ENCODE measurements at regions not wholly inside any gene's neighbourhood (a gene's known extent, or its start where the extent isn't known, plus 50 kb on each side); places are given as distances from the start of the nearest gene placed in this dataset.

GRCh38 chrX:39377773-39378172 lies 576.5 kb downstream of the MID1IP1 start (continued):
- TF ChIP-seq, protein P1, sequence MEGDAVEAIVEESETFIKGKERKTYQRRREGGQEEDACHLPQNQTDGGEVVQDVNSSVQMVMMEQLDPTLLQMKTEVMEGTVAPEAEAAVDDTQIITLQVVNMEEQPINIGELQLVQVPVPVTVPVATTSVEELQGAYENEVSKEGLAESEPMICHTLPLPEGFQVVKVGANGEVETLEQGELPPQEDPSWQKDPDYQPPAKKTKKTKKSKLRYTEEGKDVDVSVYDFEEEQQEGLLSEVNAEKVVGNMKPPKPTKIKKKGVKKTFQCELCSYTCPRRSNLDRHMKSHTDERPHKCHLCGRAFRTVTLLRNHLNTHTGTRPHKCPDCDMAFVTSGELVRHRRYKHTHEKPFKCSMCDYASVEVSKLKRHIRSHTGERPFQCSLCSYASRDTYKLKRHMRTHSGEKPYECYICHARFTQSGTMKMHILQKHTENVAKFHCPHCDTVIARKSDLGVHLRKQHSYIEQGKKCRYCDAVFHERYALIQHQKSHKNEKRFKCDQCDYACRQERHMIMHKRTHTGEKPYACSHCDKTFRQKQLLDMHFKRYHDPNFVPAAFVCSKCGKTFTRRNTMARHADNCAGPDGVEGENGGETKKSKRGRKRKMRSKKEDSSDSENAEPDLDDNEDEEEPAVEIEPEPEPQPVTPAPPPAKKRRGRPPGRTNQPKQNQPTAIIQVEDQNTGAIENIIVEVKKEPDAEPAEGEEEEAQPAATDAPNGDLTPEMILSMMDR (IDR thresholded peaks at IDR 0.05; ENCODE audit: low read depth, low read length, missing input control), result no peak
- TF ChIP-seq JUND (IDR thresholded peaks at IDR 0.05) (no peak), NR2F2 (IDR thresholded peaks at IDR 0.05) (no peak)
- TF ChIP-seq, protein P2, sequence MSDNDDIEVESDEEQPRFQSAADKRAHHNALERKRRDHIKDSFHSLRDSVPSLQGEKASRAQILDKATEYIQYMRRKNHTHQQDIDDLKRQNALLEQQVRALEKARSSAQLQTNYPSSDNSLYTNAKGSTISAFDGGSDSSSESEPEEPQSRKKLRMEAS (IDR thresholded peaks at IDR 0.05), result no peak

DNA sequence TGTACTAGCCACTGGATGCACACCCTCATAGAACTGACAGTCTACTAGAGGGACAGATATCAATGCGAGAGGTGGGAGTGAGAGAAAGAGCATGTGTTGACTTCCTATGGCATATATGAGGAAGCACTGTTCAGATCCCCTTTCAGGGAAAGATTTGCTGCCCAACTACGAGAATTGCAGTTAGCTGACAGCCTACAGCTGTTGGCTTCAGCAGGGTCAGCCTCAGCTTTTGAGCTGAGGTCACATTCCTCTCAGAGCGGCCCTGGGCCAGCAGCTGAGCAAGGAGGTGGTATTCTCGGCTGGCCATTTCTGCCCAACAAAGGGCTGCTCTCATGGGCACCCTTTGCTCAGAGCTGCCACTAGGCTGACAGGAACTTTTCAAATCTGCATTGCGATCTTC lies 580.2 kb downstream of the MID1IP1 start:
- no peak overlapping the region for H3K4me3 ChIP-seq (ENCODE audit: low read depth in 1 of 3, low read length in 3 of 3)
- WGBS, result 89% methylated on average over 5 of the region's 5 CpGs
- no peaks in the 10 kb centered on the region for H3K4me1 ChIP-seq (ENCODE audit: control insufficient read depth in 4 of 4, insufficient read depth in 4 of 4, low read length in 3 of 4)
- TF ChIP-seq YY1 (IDR thresholded peaks at IDR 0.05), result no peak
- TF ChIP-seq NR2F2 (IDR thresholded peaks at IDR 0.05), result no peak
- no peak overlapping the region for H3K27ac ChIP-seq (ENCODE audit: low read depth in 1 of 2, low read length in 2 of 2)
- no peaks in the 10 kb centered on the region for H3K36me3 ChIP-seq (ENCODE audit: control insufficient read depth in 4 of 4, insufficient read depth in 3 of 4, low read depth in 1 of 4, low read length in 3 of 4)
- peaks cover 0 to 3% (median under 1%) of the 10 kb centered on the region in 4 donors for H3K9me3 ChIP-seq (ENCODE audit: control insufficient read depth in 4 of 4, low read length in 3 of 4)
- no peaks in the 10 kb centered on the region for H3K27me3 ChIP-seq (ENCODE audit: control insufficient read depth in 4 of 4, insufficient read depth in 4 of 4, low read length in 3 of 4)
- DNase-seq (ENCODE audit: low spot score), result no peak
- no peak overlapping the region for H3K9ac ChIP-seq (ENCODE audit: low read depth in 1 of 2, low read length in 2 of 2)

GRCh38 chrX:39384996-39385395 lies 583.7 kb downstream of the MID1IP1 start:
- Histone ChIP-seq H3K4me3 (ENCODE audit: low read depth in 1 of 3, low read length in 3 of 3) (no peak overlapping the region), H3K27ac (ENCODE audit: low read depth in 1 of 2, low read length in 2 of 2) (no peak overlapping the region), H3K27me3 (ENCODE audit: control insufficient read depth in 4 of 4, insufficient read depth in 4 of 4, low read length in 3 of 4) (peaks cover 0 to under 1% (median 0%) of the 10 kb centered on the region in 4 donors), H3K9me3 (ENCODE audit: control insufficient read depth in 4 of 4, low read length in 3 of 4) (no peaks in the 10 kb centered on the region), H3K9ac (ENCODE audit: low read depth in 1 of 2, low read length in 2 of 2) (no peak overlapping the region), H3K36me3 (ENCODE audit: control insufficient read depth in 4 of 4, insufficient read depth in 3 of 4, low read depth in 1 of 4, low read length in 3 of 4) (no peaks in the 10 kb centered on the region), H3K4me1 (ENCODE audit: control insufficient read depth in 4 of 4, insufficient read depth in 4 of 4, low read length in 3 of 4) (no peaks in the 10 kb centered on the region)
- DNase-seq (ENCODE audit: low spot score), result no peak
- TF ChIP-seq ZBTB33 (IDR thresholded peaks at IDR 0.05) (no peak), ATF3 (IDR thresholded peaks at IDR 0.05) (no peak), RXRA (IDR thresholded peaks at IDR 0.05) (no peak), TAF1 (conservative IDR thresholded peaks at IDR 0.05) (no peak), RAD21 (IDR thresholded peaks at IDR 0.05) (no peak), GABPA (IDR thresholded peaks at IDR 0.05 in 1 of 2, conservative IDR thresholded peaks at IDR 0.05 in 1 of 2) (no peak), YY1 (IDR thresholded peaks at IDR 0.05) (no peak), SP1 (IDR thresholded peaks at IDR 0.05) (no peak), JUND (IDR thresholded peaks at IDR 0.05) (no peak), HNF4G (IDR thresholded peaks at IDR 0.05) (no peak)
- TF ChIP-seq, protein P2 (IDR thresholded peaks at IDR 0.05), result no peak
- TF ChIP-seq, protein P3, sequence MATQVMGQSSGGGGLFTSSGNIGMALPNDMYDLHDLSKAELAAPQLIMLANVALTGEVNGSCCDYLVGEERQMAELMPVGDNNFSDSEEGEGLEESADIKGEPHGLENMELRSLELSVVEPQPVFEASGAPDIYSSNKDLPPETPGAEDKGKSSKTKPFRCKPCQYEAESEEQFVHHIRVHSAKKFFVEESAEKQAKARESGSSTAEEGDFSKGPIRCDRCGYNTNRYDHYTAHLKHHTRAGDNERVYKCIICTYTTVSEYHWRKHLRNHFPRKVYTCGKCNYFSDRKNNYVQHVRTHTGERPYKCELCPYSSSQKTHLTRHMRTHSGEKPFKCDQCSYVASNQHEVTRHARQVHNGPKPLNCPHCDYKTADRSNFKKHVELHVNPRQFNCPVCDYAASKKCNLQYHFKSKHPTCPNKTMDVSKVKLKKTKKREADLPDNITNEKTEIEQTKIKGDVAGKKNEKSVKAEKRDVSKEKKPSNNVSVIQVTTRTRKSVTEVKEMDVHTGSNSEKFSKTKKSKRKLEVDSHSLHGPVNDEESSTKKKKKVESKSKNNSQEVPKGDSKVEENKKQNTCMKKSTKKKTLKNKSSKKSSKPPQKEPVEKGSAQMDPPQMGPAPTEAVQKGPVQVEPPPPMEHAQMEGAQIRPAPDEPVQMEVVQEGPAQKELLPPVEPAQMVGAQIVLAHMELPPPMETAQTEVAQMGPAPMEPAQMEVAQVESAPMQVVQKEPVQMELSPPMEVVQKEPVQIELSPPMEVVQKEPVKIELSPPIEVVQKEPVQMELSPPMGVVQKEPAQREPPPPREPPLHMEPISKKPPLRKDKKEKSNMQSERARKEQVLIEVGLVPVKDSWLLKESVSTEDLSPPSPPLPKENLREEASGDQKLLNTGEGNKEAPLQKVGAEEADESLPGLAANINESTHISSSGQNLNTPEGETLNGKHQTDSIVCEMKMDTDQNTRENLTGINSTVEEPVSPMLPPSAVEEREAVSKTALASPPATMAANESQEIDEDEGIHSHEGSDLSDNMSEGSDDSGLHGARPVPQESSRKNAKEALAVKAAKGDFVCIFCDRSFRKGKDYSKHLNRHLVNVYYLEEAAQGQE (IDR thresholded peaks at IDR 0.05), result no peak
- WGBS, result 86% methylated on average over 6 of the region's 6 CpGs
